K562 (cell line): ENCODE measurements at regions not wholly inside any gene's neighbourhood (a gene's known extent, or its start where the extent isn't known, plus 50 kb on each side); places are given as distances from the start of the nearest gene placed in this dataset.

Experiments used
- ATAC-seq: fragments of 200-7000 bp; cut with Tn5 transposase; 3 replicates; pipeline ENCODE4 v1.9.1; 2020; ENCODE audit warnings: moderate library complexity
- BruUV-seq: library from RNA; stranded (reverse); fragments of 400-500 nt; replicated peaks from 2 replicates; lab custom pipeline; 2021; lab: Mats Ljungman, UMichigan
- CTCF ChIA-PET: fragments of 300-600 bp; formaldehyde crosslinking; extraction: SDS; loops from one replicate; lab custom pipeline; 2021; ENCODE audit warnings: low intra/inter-chr PET ratio; lab: Yijun Ruan, JAX
- POLR2A ChIA-PET: fragments of 300-600, 350-650 bp; sonication (Branson Sonifier 250); formaldehyde crosslinking; extraction: SDS; loops from one replicate; lab custom pipeline; 2021; ENCODE audit warnings: antibody characterized with exemption, inconsistent platforms; lab: Yijun Ruan, JAX
- DNase-seq, 4 experiments: peaks; one replicate each; pipeline versions ENCODE4 v3.0.0 to v3.0.0-alpha.2; 2011 to 2018; ENCODE audit warnings: low spot score in 3 of 4, mixed read lengths in 3 of 4; ENCODE audit errors: extremely low read depth in 1 of 4
- FAIRE-seq: peaks from 2 replicates; lab custom pipeline; 2011; peaks lifted over from hg19 to GRCh38; lab: Jason Lieb, UNC
- H2AFZ ChIP-seq: 2 replicates; pipeline ENCODE4 v1.6.0; 2011; ENCODE audit warnings: low read depth, low read length, control low read depth, inconsistent platforms
- H3K27ac ChIP-seq: fragments of 200-600 bp; 3 replicates; pipeline ENCODE4 v1.8.0; 2011; ENCODE audit warnings: low read depth, mild to moderate bottlenecking, control low read depth, inconsistent platforms, low read length, moderate library complexity, mixed read lengths; ENCODE audit errors: extremely low read depth
- H3K27me3 ChIP-seq, 2 experiments: fragments of 300-600 bp in 1 of 2; 2 replicates in 1 of 2; 3 replicates in 1 of 2; pipeline versions ENCODE4 v1.6.0 to v1.8.0; 2011; ENCODE audit warnings: inconsistent platforms in 2 of 2, low read length in 2 of 2, mild to moderate bottlenecking in 1 of 2, mixed read lengths in 1 of 2, moderate library complexity in 1 of 2; ENCODE audit not compliant: control insufficient read depth in 2 of 2, insufficient read depth in 2 of 2
- H3K36me3 ChIP-seq: fragments of 300-600 bp; 3 replicates; pipeline ENCODE4 v1.8.0; 2011; ENCODE audit warnings: mild to moderate bottlenecking, low read length, inconsistent platforms; ENCODE audit not compliant: control insufficient read depth, insufficient read depth
- H3K4me1 ChIP-seq, 2 experiments: fragments of 200-600 bp in 1 of 2; replicated peaks in 1 of 2; 2 replicates in 1 of 2; 3 replicates in 1 of 2; pipeline versions ENCODE4 v1.5.1 to v1.8.0; 2011; ENCODE audit warnings: inconsistent platforms in 2 of 2, low read length in 2 of 2, mild to moderate bottlenecking in 1 of 2, mixed read lengths in 1 of 2, moderate library complexity in 1 of 2; ENCODE audit not compliant: control insufficient read depth in 2 of 2, insufficient read depth in 2 of 2
- H3K4me2 ChIP-seq: 2 replicates; pipeline ENCODE4 v1.6.1; 2011; ENCODE audit warnings: low read length, control low read depth, inconsistent platforms, mixed read lengths; ENCODE audit not compliant: insufficient read depth
- H3K4me3 ChIP-seq: fragments of 200-600 bp; sonication (generic), shearing (Covaris generic); 2 replicates; pipeline ENCODE4 v1.5.1; 2016; ENCODE audit warnings: control low read depth, inconsistent platforms
- H3K79me2 ChIP-seq: fragments of 200-600 bp; 3 replicates; pipeline ENCODE4 v1.8.0; 2011; ENCODE audit warnings: low read length, inconsistent platforms; ENCODE audit not compliant: control insufficient read depth, insufficient read depth
- H3K9ac ChIP-seq, 2 experiments: 2 replicates each; pipeline versions ENCODE4 v1.6.0 to v1.6.1; 2011; ENCODE audit warnings: low read depth in 2 of 2, low read length in 2 of 2, control low read depth in 1 of 2, inconsistent platforms in 1 of 2, mild to moderate bottlenecking in 1 of 2, mixed read lengths in 1 of 2; ENCODE audit not compliant: insufficient read depth in 1 of 2
- H3K9me1 ChIP-seq: one replicate; pipeline ENCODE4 v1.6.0; 2011; ENCODE audit warnings: inconsistent platforms, mild to moderate bottlenecking, low read length, moderate library complexity; ENCODE audit not compliant: control insufficient read depth, insufficient read depth
- H3K9me3 ChIP-seq: replicated peaks from 2 replicates; pipeline ENCODE4 v1.5.1; 2011; ENCODE audit warnings: low read depth, low read length, inconsistent platforms; ENCODE audit not compliant: control insufficient read depth, insufficient read depth
- H4K20me1 ChIP-seq: replicated peaks from 2 replicates; pipeline ENCODE4 v1.6.1; 2011; ENCODE audit warnings: low read length, inconsistent platforms, mixed read lengths; ENCODE audit not compliant: control insufficient read depth, insufficient read depth
- ESRRA ChIP-seq: fragments of 450-650 bp; IDR thresholded peaks from 2 replicates; pipeline ENCODE4 v1.6.1; 2014; ENCODE audit warnings: low read depth, mild to moderate bottlenecking, moderate library complexity, borderline replicate concordance
- PRDM10 ChIP-seq: fragments of 450-650 bp; IDR thresholded peaks from 2 replicates; pipeline ENCODE4 v1.6.1; 2018; ENCODE audit not compliant: partially characterized antibody
- RBBP5 ChIP-seq: fragments of 200-600 bp; sonication (generic); IDR thresholded peaks from 2 replicates; pipeline ENCODE4 v1.6.1; 2012; ENCODE audit warnings: borderline replicate concordance, mild to moderate bottlenecking, low read length, control low read depth, inconsistent platforms; ENCODE audit not compliant: insufficient read depth, poor library complexity, severe bottlenecking
- ZNF644 ChIP-seq: fragments of 200-800 bp; sonication (Bioruptor generic); IDR thresholded peaks from 2 replicates; pipeline ENCODE4 v1.6.1; 2016; ENCODE audit warnings: low read depth, missing genetic modification characterization, missing compliant biosample characterization
- WGBS: fragments of 100-300 bp; shearing (Covaris generic); methylation state at CpG from one replicate; pipeline ENCODE4 v1.1.6; 2016; ENCODE audit warnings: low coverage, mixed read lengths; ENCODE audit not compliant: insufficient coverage; ENCODE audit errors: missing lambda C conversion rate; 5-methylcytosine and 5-hydroxymethylcytosine counted together
- in situ Hi-C: fragments of 300-500 bp; cut with MboI; formaldehyde crosslinking; loops from 4 replicates; pipeline ENCODE4 v1.15.0; 2018; ENCODE audit warnings: inconsistent platforms, mixed read lengths
- intact Hi-C: fragments of 100-400 bp; cut with micrococcal nuclease; formaldehyde crosslinking; loops from 2 replicates; pipeline ENCODE4 v1.14.2; 2022

DNA sequence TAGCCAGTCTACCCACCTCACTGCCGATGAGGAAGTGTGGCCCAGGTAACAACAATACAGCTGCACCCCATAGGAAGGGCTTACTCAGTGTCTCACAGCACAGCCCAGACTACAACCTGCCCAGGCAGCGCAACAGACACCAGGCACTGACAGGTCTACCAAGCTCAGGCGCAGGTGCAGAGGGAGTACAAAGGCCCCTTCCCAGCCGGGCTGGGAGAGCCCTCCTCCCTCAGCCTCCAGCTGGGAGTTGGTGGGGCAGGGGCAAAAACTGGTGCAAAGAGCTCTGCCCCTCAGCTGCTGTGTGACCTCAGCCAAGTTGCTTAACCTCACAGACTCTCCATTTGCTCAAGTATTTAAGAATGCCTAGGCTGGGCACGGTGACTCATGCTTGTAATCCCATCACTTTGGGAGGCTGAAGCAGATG is 112.6 kb upstream of the LHX1 start:
- Histone ChIP-seq H3K79me2 (no peaks in the 10 kb centered on the region), H3K4me3 (no peak overlapping the region), H4K20me1 (peaks cover 7% of the 10 kb centered on the region; the same call in 1 of the 2 replicates), H3K4me2 (no peak overlapping the region), H3K9ac (no peak overlapping the region), H3K9me3 (no peaks in the 10 kb centered on the region), H3K27ac (no peak overlapping the region), H2AFZ (no peak overlapping the region), H3K36me3 (no peaks in the 10 kb centered on the region), H3K9me1 (no peaks in the 10 kb centered on the region), H3K4me1 (no peaks in the 10 kb centered on the region; a peak in 1 of 5 replicates), H3K27me3 (peaks cover 17 to 68% of the 10 kb centered on the region in 2 experiments)
- ChIA-PET POLR2A (no interaction called here), CTCF (no interaction called here)
- in situ Hi-C loops: no loop called here
- ATAC-seq (no peak), FAIRE-seq (no peak), DNase-seq (no peak)
- BruUV-seq: no TSS peak
- TF ChIP-seq RBBP5 (no peak), PRDM10 (no peak), ESRRA (no peak), ZNF644 (tag) (no peak)
- intact Hi-C loops: no loop called here
- 9% methylated on average over 5 of the region's 5 CpGs for WGBS
